NCI-H2107 (cell line): ENCODE measurements at regions not wholly inside any gene's neighbourhood (a gene's known extent, or its start where the extent isn't known, plus 50 kb on each side); places are given as distances from the start of the nearest gene placed in this dataset.
"Not testable (repeated sequence)": the region's sequence is repeated elsewhere in the genome, so short reads cannot be mapped to it uniquely, and the experiment has no call there.

Experiments
- DNase-seq: peaks from one replicate; lab custom pipeline; 2025; lab: John Stamatoyannopoulos, UW

DNA sequence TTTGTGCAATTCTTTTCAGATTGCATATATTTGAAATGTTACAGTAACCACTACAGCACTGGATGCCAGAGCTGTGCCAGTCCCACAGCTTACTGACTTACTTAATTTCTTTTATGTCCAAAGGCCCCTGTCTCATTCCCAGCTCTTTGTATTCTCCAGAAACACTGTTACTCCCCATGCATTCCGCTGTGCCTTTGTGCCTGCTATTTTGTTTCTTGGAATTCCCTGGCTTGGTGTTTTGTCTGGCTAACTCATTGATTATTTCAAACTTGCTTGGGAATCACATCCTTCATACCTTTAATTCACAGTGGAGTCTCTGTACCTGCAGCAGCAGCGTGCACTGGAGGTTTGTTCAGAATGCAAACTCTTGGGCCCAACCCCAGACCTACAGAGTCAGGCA is 601.9 kb upstream of the DDX18 start:
- no peak for DNase-seq

DNA sequence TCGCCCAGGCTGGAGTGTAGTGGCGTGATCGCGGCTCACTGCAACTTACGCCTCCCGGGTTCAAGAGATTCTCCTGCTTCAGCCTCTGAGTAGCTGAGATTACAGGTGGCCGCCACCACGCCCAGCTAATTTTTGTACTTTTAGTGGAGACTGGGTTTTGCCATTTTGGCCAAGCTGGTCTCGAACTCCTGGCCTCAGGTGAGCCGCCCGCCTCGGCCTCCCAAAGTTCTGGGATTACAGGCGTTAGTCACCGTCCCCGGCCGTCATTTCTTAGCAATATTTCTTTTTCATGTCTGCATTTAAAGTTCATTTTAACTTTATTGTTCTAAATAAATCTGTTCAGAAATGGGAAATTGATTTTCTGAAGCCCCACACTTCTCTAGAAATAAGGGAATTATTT is 597.3 kb upstream of the DDX18 start:
- no peak for DNase-seq

DNA sequence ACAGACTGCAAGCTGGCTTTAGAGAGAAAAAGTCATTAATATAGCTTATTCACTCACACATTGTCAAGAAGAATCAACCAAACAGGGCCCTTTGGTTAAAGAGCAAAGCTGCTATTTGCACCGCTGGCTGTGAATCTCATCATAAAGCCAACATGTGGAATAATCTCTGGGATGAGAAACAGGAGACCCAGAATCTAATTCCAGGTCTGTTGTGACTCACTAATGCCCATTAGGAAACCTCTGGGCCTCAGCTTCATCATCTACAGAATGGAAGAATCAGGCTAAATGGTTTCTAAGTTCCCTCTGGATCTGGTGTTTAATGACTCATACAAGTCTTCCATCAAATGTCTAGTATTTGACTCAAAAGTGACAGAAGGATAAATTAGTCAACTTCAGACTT is 591.7 kb upstream of the DDX18 start:
- DNase-seq = no peak

DNA sequence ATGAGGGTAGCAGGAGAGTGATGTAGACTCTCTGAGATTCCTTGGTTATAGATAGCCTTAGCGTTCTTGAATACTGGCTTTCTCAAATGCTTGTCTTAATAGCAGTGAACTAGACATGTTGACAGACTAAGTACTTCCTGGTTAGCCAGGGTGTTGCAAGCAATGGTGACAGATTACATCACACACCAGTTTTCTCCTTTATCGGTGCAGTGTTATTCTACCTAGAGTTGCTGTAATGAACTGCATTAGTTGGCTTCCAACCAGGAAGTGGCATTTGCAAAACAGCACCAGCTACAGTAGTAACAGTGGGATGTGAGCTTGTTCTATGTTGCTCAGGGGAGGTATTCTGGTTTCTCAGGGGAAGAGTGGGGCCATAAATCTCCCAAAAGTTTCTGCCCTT is 582.2 kb upstream of the DDX18 start:
- DNase-seq = no peak

DNA sequence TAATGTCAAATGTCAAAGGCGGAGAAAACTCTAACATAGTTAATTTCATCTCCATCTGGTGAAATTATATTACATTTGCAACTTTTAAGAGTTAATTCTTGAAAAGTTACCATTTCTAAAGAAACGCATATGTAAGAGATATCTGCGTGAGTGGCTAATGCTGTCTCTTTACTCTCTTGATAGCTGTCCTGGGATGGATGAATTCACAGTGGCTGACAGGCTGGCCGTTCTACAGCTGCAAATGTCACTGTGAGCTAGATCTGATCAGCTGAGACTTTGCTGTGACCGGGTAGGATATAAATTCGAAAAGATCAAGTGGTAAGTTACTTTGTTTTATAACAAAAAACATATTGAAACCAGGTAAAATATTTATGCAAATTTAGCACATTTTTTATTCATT is 557.1 kb upstream of the DDX18 start:
- DNase-seq = no peak

DNA sequence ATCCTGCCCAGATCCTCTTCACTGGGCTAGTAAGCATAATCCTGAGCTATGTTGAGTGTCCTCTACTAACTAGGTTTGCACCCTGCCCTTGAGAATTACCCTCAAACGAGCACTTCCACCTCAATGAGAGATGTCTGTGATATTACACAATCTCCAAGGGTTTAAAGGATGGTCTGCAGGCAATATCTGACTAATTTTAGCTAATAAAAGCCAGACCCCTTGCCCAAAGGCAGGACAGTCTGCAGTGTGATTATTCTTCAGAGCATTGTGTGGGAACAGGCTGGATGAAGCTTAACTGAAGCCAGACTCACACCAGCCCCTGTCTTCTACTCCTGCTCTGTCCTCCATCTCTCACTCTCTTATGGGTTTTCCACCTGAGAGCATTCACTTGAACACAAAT is 544.9 kb upstream of the DDX18 start:
- DNase-seq = no peak

DNA sequence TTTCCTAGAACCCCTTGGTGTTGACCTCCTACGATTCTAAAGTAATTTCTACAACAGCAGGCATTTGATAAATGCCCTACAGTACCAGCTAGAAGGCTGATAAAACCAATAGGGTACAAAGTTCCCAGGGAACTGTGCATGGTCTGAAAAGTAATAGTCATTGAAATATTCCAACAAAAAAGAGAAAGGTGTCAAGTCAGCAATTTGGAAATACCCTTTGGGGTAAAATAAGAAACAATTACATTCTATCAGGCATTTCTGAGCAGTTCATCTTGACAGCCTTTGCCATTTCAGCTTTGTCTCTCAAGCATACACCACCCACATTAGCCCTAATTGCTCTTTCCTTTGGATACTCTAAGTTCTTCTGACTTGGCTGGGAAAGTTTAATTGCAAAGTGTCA is 542.9 kb upstream of the DDX18 start:
- DNase-seq = no peak

DNA sequence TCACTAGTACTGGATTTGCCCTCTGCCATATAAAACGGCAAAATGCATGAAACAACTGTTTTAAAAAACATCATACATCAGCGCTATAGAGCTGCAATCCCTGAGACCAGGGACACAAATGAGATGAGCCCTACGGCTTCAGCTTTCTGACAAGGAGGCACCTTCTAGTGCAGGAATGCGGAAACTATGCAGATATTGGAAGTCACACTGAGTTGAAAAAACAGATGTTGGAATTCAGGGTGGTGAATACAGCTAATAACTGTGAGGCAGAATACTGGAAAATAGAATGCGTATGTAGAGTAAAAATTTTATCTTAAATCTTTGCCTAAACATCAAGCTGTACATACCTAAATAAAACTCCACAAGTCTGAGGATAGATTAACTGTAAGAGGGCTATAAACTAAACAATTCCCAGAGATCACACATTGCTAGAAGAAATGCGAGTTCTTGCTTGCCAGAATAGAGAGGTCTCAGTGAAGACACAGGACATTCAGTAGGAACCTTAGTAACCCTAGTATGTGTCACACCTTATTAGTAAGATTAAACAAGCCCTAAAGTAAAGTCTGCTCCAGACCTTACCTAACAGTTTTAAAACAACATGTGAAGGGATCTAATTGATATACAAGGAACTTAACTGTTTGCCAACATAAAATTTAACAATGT is 541.4 kb upstream of the DDX18 start:
- no peak for DNase-seq

DNA sequence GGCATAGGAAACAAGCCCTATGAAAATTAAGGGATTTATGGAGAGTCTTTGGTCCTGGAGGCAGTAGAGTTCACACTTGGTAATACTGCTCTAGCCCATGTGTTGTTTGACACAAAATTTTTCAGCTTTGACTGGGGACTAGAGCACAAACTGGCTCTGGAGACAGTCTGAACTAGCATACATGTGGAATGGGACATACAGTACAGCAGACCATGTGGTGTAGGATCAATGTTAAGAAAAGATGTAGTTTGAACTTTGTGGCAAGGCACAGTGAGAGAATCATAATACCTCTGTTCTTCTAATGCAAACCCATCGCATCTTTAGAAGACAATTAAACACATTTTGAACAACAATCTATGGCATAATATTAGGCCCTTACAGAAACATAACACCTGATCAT is 521.5 kb upstream of the DDX18 start:
- DNase-seq = no peak

DNA sequence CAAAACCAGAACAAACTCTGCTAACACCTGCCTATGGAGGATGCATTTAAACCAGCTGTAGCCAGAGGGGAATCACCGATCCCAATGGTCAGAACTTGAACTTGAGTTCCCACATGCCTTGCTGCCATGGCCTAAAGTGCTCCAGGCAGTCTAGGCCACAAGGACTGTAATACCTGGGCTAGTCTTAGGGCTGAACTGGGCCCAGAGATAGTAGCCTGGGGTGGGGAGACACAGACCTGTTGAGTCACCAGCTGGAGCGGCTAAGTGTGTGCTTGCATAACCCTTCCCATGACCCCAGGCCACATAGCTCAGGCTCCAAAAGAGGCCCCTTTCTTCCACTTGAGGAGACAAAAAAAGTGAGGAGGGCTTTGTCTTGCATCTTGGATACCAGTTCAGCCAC is 515.0 kb upstream of the DDX18 start:
- DNase-seq = no peak

DNA sequence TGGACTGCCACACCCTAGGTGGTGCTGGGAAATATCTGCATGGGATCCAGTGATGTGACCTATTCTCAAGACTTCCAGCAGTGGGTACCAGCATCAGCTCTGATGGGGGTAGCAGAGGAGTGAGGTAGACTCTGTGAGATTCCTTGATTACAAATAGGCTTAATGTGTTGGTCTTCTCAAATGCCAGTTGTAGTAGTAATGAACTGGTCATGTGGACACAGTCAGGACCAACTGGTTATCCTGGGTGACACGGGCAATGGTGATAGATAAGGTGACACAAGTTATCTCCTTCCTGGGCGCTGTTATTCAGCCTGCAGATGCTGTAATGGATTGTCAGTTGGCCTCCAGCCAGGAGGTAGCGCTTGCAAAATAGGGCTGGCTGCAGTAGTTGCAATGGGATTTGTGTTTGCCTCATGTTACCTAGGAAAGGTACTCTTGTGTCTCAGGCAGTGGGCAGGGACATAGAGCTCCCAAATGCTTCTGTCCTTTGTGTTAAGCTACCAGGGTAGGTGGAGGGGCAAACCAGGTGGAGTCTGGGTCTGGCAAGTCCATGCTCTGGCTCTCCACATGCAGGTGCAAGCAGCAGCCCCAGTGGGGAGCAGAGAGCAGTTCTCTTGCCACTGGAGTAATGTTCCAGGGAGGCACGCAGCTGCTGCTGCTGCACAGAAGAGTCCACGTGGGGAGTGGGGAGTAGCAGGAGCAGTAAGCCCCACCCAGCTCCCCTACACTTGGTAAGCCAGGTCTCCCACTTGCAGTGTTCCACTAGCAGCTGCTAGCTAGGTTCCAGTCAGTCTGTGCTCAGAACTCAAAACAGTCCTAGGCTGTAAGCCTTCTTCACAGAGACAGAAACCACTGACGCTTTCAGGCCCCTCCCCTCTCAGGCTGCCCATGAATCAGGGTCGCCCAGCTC is 505.4 kb upstream of the DDX18 start:
- DNase-seq = no peak

DNA sequence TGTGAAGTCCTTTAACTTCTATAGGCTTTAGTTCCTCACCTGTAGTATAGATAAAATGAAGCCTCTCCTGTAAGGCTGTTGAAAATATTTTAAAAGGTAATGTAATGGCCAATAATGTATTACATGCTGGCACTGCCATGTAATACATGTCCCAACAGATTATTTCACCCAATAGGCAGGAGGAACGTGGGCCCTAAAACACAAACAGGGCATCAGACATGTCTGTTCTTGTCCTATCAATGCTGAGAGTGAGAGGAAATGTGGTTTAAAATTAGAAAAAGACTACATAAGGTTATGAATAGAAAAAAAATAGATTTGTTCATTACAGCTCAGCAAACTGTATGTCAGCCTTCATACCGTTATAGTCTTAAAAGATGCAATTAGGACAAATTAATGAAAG is 492.7 kb upstream of the DDX18 start:
- DNase-seq = no peak

DNA sequence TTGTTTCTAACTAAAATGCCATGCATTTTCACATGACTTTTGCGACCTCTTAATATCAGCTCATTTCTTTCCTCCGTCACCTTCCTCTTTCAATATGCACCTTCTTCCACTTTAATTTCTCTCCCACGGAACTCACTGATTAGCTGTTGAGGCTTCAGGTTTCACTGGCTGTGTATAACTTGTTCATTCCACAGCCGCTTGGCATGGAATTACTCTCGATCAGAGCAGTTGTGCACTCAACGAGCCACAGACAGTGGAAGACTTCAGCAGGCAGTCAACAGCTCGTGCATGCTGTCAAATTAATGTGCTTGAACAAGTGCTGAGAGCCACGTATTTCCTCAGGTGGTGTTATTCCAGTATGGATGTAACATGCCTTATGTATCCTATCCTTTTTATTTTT is 491.2 kb upstream of the DDX18 start:
- no peak for DNase-seq

DNA sequence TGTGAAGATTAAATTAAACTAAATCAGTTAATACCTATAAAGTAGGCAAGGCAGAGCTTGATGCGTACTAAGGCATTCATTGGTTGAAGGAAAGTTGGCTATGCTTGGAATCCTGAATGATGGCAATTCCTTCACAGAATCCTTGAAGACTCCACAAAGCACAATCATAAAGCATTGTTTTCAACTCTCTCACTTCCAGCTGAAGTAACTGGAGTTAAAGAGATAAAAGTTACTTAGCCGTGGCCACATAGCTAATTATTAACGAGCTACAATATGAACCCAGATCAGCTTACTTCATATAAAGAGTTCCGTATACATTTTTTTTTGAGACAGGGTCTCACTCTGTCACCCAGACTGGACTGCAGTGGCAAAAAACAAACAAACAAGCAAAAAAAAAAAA is 483.9 kb upstream of the DDX18 start:
- DNase-seq = no peak

DNA sequence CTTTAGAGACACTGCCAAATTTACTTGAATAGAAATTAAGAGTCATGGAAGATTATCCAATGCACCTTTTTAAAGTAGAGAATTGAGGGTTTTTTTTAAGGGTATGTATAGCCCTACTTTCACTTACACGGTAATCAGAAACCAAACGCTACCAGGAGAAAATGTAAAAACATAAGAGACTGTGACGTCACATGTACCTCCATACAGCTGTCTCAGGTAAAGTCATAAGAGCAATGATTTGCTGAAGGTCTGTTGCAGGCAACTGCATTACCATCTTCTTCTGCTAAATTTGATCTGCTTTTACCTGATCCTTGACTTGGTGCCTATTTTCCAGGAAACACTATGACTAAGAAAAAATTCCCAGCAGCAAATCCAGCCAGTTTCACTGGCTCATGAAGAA is 478.5 kb upstream of the DDX18 start:
- DNase-seq = no peak

DNA sequence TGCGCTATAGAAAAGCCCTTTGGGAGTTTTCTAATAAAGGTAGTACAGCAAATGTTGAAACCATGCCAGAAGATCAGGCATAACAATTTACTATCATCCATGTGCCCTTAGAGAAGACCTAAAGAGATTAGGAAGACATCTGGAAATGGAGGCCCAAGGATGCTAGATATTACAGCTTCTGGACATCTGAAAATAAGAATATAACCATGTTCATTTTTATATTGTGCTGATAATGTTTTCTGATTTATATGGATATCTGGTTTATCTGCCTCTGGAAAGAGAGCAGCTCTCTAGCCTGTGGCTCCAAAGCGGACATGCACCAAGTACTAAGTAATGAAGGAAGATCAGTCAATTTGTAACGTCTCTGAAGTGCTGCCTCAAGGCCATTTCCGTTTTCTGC is 478.0 kb upstream of the DDX18 start:
- no peak for DNase-seq

DNA sequence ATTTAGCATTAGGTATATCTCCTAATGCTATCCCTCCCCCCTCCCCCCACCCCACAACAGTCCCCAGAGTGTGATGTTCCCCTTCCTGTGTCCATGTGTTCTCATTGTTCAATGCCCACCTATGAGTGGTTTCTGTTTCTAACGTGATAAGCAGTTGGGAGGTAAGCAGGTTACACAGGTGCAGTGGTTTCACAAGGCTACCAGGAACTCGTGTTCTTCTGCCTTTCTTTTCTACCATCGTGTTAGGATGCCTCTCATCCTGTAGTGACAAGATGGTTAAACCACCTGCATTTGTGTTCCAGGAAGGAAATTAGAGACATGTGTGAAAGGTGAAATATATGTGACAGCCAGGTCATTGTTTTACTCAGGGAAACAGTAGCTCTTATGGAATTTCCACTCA is 476.5 kb upstream of the DDX18 start:
- not testable (repeated sequence) for DNase-seq

DNA sequence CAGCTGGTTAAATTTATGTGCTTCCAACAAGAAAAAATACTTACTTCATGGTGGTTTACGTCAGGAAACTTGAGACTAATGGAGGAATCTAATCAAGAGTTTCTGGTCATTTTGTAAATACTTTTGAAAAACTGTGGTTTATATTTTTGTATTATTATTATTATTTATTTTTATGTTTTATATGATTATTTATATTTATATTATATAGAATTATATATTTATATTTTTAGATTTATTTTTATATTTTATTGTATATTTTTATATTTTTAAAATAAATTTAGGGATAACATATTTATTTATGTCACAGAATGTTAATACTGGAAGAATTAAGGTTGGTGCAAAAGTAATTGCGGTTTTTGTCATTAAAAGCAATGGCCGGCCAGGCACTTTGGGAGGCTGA is 474.5 kb upstream of the DDX18 start:
- no peak for DNase-seq

DNA sequence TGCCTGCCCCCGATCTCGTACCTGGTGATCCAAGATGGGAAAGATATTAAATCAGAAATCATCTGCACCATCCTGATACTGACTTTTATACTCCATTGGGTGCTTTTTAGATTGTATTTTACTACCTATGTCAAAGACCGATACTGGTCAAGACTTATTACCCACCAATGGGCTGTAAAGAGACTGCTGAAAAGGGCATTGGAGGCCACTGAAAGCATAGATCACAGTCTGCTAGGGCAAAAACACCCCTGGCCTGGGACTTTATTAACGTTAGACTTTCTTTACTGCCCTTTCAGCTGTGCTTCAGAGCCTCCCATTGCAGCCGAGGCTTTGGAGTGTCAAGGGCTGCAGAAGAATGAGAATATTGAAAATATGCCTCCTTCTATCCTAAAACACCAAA is 472.8 kb upstream of the DDX18 start:
- no peak for DNase-seq

DNA sequence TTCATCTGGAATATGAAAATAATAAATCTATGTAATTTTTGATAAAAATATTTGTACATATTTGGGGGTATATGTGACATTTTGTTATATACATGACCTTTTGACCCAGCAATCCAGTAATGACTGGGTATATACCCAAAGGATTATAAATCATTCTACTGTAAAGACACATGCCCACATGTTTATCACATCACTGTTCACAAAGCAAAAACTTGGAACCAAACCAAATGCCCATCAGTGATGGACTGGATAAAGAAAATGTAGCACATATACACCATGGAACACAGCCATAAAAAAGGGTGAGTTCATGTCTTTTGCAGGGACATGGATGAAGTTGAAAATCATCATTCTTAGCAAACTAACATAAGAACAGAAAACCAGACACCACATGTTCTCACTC is 472.1 kb upstream of the DDX18 start:
- DNase-seq = no peak

DNA sequence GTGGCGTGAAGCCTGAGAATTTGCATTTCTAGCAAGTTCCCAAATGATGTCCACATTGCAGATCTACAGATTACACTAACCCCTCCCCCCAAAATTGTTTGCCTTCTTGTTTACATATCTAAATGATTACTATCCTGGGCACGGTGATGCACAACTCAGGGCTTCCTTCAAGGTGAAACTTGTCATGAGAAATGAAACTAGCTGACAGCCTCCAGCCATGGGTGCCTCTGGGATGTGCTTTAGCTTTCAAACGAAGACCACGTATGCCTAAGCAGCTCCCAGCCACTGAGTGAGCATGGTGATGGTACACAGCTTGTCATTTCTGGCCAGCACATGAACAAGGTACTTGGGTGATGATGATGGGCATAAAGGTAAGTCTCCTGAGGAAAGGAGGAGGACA is 464.8 kb upstream of the DDX18 start:
- DNase-seq = no peak

DNA sequence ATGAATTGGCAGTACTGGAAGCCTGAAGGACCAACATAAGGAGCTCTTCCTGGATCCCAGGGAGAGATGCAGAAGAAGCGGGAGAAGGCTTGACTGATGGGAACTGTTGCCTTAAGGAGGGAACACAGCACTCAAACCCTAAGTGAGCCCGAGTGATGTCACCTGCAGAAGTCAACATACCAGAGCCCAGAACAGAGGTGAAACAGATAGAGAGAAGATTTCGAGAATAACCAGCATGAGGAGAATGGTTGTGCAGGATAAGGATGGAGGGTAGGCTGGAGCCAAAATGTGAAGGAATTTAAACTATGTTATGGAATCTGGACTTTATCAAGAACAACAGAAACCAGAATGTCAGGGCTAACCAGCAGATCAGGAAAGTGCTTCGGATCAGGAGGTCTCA is 463.1 kb upstream of the DDX18 start:
- DNase-seq = no peak

DNA sequence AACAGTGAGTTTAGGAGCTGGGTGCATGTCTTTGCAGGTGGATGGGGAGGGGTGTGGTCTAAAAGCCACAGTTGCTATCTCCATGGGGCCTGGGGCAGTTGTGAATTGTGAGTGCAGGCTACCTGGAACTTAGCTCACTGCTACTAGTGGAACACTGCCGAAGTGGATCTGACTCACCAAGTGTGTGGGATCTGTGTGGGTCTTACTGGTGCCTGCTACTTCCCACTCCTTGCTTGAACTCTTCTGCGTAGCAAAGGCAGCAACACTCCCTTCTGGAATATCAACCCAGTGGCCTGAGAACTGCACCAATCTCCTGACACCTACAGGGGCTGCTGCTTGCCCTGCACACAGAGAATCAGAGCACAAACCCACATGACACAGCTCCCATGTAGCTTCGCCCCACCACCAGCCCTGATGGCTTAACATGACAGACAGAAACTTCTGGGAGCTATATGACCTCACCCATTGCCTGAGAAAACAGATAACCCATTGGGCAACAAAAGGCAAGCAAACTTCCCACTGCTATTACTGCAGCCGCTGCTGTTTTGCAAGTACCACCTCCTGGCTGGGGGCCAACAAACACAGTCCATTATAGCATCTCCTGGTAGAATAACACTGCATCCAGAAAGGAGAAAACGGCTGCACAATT is 455.1 kb upstream of the DDX18 start:
- no peak for DNase-seq
